Right lobe of liver (tissue), 6 donors: ENCODE measurements at regions not wholly inside any gene's neighbourhood (a gene's known extent, or its start where the extent isn't known, plus 50 kb on each side); places are given as distances from the start of the nearest gene placed in this dataset.

Source experiments
- ATAC-seq, 4 donors: fragments of 200-7000 bp; cut with Tn5 transposase; one replicate each; pipeline ENCODE4 v1.9.1; 2020; ENCODE audit warnings: mild to moderate bottlenecking in 4 of 4, moderate library complexity in 4 of 4
- DNase-seq, 3 donors: peaks; one replicate each; pipeline ENCODE4 v3.0.0-alpha.2; 2020
- H3K27ac ChIP-seq, 3 donors: fragments of 200-600 bp; one replicate each; pipeline ENCODE4 v1.8.0; 2022
- H3K27me3 ChIP-seq, 2 donors: fragments of 200-600 bp; one replicate each; pipeline ENCODE4 v1.8.0; 2022
- H3K36me3 ChIP-seq, 4 donors: fragments of 200-600 bp; sonication (generic) in 1 of 4; one replicate each; pipeline versions ENCODE4 v1.5.1 to v1.8.0; 2017 to 2022; ENCODE audit warnings: control low read depth in 1 of 4
- H3K4me1 ChIP-seq, 4 donors: fragments of 200-600 bp; sonication (generic) in 1 of 4; one replicate each; pipeline versions ENCODE4 v1.5.1 to v1.8.0; 2017 to 2022; ENCODE audit warnings: control low read depth in 1 of 4
- H3K4me3 ChIP-seq, 3 donors: fragments of 200-600 bp; one replicate each; pipeline ENCODE4 v1.8.0; 2022
- H3K9me3 ChIP-seq, 4 donors: fragments of 200-600 bp; sonication (generic) in 1 of 4; one replicate each; pipeline versions ENCODE4 v1.5.1 to v1.8.0; 2017 to 2022; ENCODE audit warnings: control low read depth in 1 of 4
- CTCF ChIP-seq, 4 donors: fragments of 200-600 bp in 3 of 4; fragments of 450-650 bp in 1 of 4; IDR thresholded peaks; one replicate each; pipeline versions ENCODE4 v1.5.1 to v1.8.0; 2016 to 2022; ENCODE audit warnings: antibody characterized with exemption in 4 of 4, mild to moderate bottlenecking in 2 of 4
- POLR2A ChIP-seq: fragments of 450-650 bp; IDR thresholded peaks from one replicate; pipeline ENCODE4 v1.6.1; 2017; ENCODE audit warnings: antibody characterized with exemption, mild to moderate bottlenecking
- WGBS: methylation state at CpG from one replicate; pipeline ENCODE4 v1.1.6; 2018; ENCODE audit warnings: low coverage, low lambda C conversion rate; ENCODE audit not compliant: insufficient coverage; ENCODE audit errors: missing lambda C conversion rate; 5-methylcytosine and 5-hydroxymethylcytosine counted together
- intact Hi-C, 2 donors: fragments of 100-400 bp; cut with DNase I; formaldehyde crosslinking; loops; one replicate each; pipeline versions ENCODE4 v1.11.2 to v1.14.1; 2022
- donor health status: DM: no; HTN: yes; CAD: no.
- donor health status: DM: no; HTN: no; CAD: no.
- donor health status: DM: no; HTN: no; CAD: no.
- donor health status: DM: no; HTN: yes; CAD: no.
- donor health status: DM: no; HTN: yes; CAD: no.

- H3K36me3 ChIP-seq, result no peaks in the 10 kb centered on the region
- no peak for DNase-seq
- H3K27ac ChIP-seq, result no peak overlapping the region
- ATAC-seq, result no peak
- no peak for TF ChIP-seq POLR2A
- no peak for TF ChIP-seq CTCF (IDR thresholded peaks at IDR 0.05)
- H3K9me3 ChIP-seq, result no peaks in the 10 kb centered on the region
- WGBS, result 100% methylated on average over 1 of the region's 1 CpG
- no peaks in the 10 kb centered on the region for H3K27me3 ChIP-seq
- no peaks in the 10 kb centered on the region for H3K4me1 ChIP-seq
- intact Hi-C loops, result no loop called here
- no peak overlapping the region for H3K4me3 ChIP-seq
Observed at GRCh38 chr2:16082276-16082675, 141.9 kb downstream of the MYCN start.

GRCh38 chr2:16081316-16082200 is 141.2 kb downstream of the MYCN start:
- no peak for DNase-seq
- 66% methylated on average over 4 of the region's 7 CpGs for WGBS
- Histone ChIP-seq H3K27ac (no peak overlapping the region), H3K4me1 (no peaks in the 10 kb centered on the region), H3K27me3 (no peaks in the 10 kb centered on the region), H3K9me3 (no peaks in the 10 kb centered on the region), H3K36me3 (no peaks in the 10 kb centered on the region), H3K4me3 (no peak overlapping the region)
- TF ChIP-seq CTCF (IDR thresholded peaks at IDR 0.05), result no peak
- TF ChIP-seq POLR2A, result no peak
- intact Hi-C loops, result no loop called here
- ATAC-seq, result no peak

- Histone ChIP-seq H3K4me3 (no peak overlapping the region), H3K4me1 (no peaks in the 10 kb centered on the region), H3K9me3 (no peaks in the 10 kb centered on the region), H3K27me3 (no peaks in the 10 kb centered on the region), H3K27ac (no peak overlapping the region), H3K36me3 (no peaks in the 10 kb centered on the region)
- ATAC-seq (no peak), DNase-seq (no peak)
- no CpG with 5 or more reads among the region's 1 CpG for WGBS
- intact Hi-C loops, result no loop called here
- no peak for TF ChIP-seq CTCF (IDR thresholded peaks at IDR 0.05)
- TF ChIP-seq POLR2A, result no peak
Observed at GRCh38 chr2:16080516-16080915, 140.2 kb downstream of the MYCN start.

- 53% methylated on average over 4 of the region's 4 CpGs for WGBS
- no peak for TF ChIP-seq POLR2A
- no peak for TF ChIP-seq CTCF (IDR thresholded peaks at IDR 0.05)
- Histone ChIP-seq H3K4me1 (no peaks in the 10 kb centered on the region), H3K27me3 (no peaks in the 10 kb centered on the region), H3K27ac (no peak overlapping the region), H3K4me3 (no peak overlapping the region), H3K9me3 (no peaks in the 10 kb centered on the region), H3K36me3 (no peaks in the 10 kb centered on the region)
- no peak for ATAC-seq
- no peak for DNase-seq
- intact Hi-C loops, result no loop called here
Observed at GRCh38 chr2:16080071-16080470, 139.7 kb downstream of the MYCN start.
